GM19395 (cell line): ENCODE measurements at regions not wholly inside any gene's neighbourhood (a gene's known extent, or its start where the extent isn't known, plus 50 kb on each side); places are given as distances from the start of the nearest gene placed in this dataset.
"Not testable (repeated sequence)": the region's sequence is repeated elsewhere in the genome, so short reads cannot be mapped to it uniquely, and the experiment has no call there.

ENCODE experiments used
- ATAC-seq: cut with Tn5 transposase; IDR thresholded peaks from one replicate; pipeline ENCODE4 v1.9.1; 2021; ENCODE audit warnings: mild to moderate bottlenecking, moderate library complexity; ENCODE audit not compliant: unreplicated experiment

- no peak for ATAC-seq
Measured at GRCh38 chr18:66300141-66300540, 303.7 kb downstream of the CDH19 start.

DNA sequence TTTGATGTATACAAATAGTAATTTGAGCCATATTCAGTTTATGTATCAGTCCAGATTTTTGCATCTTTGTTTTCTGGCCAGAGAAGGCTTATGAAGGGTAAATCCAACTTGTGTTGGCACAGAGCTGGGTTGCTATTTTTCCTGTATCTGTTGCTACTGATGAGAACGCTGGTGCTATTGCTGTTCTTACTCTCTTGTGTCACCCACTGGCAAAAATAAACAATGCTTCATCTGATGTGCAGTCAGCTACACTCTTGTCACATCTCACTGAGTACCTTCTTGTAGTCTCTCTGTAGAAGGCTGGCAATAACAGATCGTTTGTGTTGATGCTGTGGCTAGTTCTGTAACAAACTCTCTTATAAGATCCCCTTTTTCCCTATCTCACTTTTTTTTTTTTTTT, 323.4 kb downstream of the CDH19 start:
- no peak for ATAC-seq

DNA sequence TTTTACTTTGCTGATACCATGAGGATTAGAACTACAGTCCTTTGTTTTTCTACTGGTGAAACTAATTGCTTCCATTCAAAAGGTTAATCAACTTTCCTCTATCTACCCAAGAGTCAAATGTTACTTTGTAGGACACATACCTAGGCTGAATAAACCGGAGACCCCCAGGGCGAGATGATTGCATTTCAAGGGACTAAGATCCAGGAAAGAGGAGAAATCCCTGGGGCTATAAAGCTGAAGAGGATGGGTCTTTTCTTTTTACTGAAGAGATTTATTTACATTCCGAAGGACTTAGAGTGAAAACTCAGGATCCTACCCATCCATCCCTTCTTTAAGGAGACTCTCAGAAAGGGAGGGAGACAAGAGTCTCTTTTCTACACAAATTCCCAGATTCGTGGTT, 331.9 kb downstream of the CDH19 start:
- no peak for ATAC-seq

DNA sequence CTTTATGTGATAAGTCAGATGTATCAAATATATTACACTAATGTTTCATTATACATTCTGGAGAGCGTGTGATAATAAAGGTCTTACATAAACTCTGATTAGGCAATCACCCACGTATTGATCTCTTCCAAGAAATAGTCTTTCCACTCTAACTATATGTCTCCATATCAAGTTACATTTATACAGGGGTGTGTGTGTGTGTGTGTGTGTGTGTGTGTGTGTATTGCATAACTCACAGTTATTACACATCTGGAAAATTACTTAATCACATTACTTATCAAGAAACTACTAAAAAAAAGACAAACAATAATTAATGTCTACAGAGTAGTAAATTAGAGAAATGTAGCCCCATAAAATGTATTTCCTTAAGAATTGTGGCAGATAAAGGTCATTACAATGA, 339.8 kb downstream of the CDH19 start:
- ATAC-seq = no peak

- no peak for ATAC-seq
Measured at GRCh38 chr18:66254121-66254520, 349.8 kb downstream of the CDH19 start.

DNA sequence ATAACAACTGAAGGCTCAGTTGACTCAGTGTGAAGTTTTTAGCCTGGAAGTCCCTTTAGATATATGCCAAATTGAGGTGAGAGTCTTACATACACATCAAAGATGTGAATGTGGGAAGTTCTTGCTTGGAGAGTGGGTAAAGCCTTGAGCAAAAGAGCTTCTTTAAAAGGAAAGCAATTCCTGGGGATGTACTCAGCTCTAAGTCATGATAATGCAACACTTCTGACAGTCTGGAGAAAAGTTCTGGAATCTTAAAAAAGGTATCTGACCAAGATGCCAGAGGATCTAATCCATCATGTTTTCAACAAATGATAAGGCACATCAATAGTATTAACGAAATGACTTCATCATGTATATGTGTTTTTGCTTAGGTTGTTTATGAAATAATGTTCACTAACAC, 351.2 kb downstream of the CDH19 start:
- ATAC-seq = no peak

- no peak for ATAC-seq
Measured at GRCh38 chr18:66235206-66235605, 368.7 kb downstream of the CDH19 start.

GRCh38 chr18:66226782-66227181, 377.1 kb downstream of the CDH19 start:
- no peak for ATAC-seq

- ATAC-seq = not testable (repeated sequence)
Measured at GRCh38 chr18:66223317-66223716, 380.6 kb downstream of the CDH19 start.

DNA sequence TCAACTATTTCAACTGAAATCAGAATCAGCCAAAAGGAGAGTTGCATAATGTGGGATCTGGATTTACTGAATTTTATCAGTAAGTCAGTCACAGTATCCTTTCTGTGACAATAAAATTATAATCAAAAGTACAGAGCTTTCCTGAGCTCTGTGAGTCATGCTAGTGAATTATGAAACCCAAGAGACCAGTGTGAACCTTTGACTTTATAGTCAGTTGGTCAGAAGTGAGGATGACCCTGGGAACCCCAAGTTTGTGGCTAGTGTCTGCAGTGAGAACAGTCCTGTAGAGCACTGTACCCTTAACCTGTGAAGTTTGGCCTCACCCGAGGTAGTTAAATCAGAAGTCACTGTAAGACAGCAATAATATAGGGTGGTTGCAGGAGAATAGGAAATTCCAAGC, 381.7 kb downstream of the CDH19 start:
- ATAC-seq = no peak

DNA sequence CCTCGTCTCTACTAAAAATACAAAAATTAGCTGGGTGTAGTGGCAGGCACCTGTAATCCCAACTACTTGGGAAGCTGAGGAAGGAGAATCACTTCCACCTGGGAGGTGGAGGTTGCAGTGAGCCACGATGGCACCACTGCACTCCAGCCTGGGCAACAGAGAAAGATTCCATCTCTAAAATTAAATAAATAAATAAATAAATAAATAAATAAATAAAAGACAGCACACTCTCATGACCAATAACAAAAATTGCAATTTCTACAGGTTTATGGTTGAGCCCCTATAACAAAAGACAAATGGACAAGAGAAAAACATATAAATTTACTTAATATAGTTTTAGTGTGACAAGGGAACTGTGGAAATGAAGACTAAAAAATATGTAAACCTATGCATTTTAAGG, 384.1 kb downstream of the CDH19 start:
- ATAC-seq = no peak

GRCh38 chr18:66211749-66212148, 392.1 kb downstream of the CDH19 start:
- no peak for ATAC-seq

GRCh38 chr18:66210875-66211274, 393.0 kb downstream of the CDH19 start:
- ATAC-seq = no peak

DNA sequence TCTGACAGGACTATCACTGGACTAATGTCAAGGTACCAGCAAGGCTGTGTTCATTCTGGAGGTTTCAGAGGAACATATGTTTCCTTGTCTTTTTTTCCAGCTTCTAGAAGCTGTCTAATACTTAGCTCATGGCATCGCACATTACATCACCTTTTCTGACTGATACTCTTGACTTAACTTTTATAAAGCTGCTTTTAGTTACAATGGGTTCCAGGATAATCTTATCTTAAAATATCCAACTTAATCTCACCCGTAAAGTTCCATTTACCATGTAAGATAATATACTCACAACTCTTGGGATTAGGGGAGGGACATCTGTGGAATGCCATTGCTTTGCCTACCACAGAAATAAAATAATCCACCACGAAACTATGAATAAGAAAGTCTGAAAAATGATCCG, 394.2 kb downstream of the CDH19 start:
- ATAC-seq = no peak

GRCh38 chr18:66196805-66197204, 407.1 kb downstream of the CDH19 start:
- no peak for ATAC-seq

GRCh38 chr18:66193938-66194337, 410.0 kb downstream of the CDH19 start:
- ATAC-seq = no peak

- no peak for ATAC-seq
Measured at GRCh38 chr18:66193394-66193793, 410.5 kb downstream of the CDH19 start.

- no peak for ATAC-seq
Measured at GRCh38 chr18:66168685-66169235, 417.9 kb downstream of the CDH7 start.

DNA sequence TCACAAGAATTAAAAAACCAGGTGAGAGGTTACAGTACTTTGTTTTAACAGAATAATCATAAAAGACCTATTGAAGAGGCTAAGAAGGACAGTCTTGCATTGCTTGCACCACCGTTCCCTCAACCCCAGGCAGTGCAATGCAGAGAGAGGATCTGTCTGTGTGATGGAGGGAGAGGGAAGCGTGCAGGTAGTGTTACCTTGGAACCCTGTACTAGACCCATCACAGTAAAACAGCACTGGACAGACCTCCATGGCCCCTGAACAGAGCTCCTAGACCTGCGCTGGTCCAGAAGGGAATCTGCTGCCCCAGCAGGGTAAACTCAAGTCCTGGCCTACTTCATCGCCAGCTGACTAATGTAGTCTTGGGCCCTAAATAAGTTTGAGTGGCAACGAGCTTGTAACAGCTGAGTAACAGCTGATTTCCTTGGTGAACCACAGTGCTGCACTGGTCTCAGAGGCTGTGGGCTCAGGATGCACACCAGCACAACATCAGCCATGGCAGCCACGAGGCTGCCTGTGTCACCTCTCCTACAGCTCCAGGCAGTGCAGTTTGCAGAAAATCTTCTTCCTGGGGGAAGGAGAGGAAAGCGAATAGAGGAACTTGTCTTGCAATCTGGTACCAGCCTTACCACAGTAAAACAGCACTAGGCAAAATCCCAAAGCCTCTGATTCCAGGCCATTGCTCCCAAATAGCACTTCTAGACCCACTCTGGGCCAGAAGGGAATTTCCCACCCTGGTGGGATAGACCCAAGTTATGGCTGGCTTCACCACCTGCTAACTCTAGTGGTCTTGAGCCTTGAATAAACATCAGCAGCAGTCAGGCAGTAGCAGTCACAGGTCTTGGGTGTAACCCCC, 417.2 kb downstream of the CDH7 start:
- no peak for ATAC-seq

DNA sequence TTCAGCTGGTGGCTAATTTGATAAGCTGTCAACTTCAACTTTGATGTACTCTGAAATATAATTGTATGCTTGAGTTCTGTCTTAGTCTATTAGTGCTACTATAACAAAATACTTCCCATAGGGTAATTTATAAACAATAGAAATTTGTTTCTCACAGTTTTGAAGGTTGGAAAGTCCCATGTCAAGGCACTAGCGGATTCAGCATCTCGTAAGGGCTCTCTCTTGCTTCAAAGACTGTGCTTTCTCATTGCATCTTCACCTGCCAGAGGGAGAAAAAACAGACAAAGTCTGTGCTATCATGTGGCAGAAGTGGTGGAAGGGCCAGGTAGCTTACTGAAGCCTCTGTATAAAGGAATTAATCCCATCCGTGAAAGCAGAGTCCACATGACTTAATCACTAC, 409.2 kb downstream of the CDH7 start:
- no peak for ATAC-seq

- no peak for ATAC-seq
Measured at GRCh38 chr18:66159451-66159850, 408.6 kb downstream of the CDH7 start.

- ATAC-seq = no peak
Measured at GRCh38 chr18:66156946-66157687, 406.3 kb downstream of the CDH7 start.
